BJ (cell line): ENCODE measurements at regions not wholly inside any gene's neighbourhood (a gene's known extent, or its start where the extent isn't known, plus 50 kb on each side); places are given as distances from the start of the nearest gene placed in this dataset.

Experiments
- CTCF ChIA-PET: fragments of 350-600 bp; formaldehyde crosslinking; extraction: SDS; loops from one replicate; lab custom pipeline; 2021; ENCODE audit warnings: antibody characterized with exemption, inconsistent platforms; lab: Yijun Ruan, JAX
- POLR2A ChIA-PET: fragments of 300-600 bp; sonication (Branson Sonifier 250); formaldehyde crosslinking; extraction: SDS; loops from one replicate; lab custom pipeline; 2021; ENCODE audit warnings: antibody characterized with exemption; lab: Charles Lee
- DNase-seq: peaks from one replicate; pipeline ENCODE4 v3.0.0-alpha.2; 2011; ENCODE audit warnings: low read depth
- H3K27me3 ChIP-seq: 2 replicates; pipeline ENCODE4 v1.6.0; 2011; ENCODE audit warnings: low read length; ENCODE audit not compliant: control insufficient read depth, insufficient read depth
- H3K36me3 ChIP-seq: 2 replicates; pipeline ENCODE4 v1.5.1; 2011; ENCODE audit warnings: low read length; ENCODE audit not compliant: control insufficient read depth, insufficient read depth
- H3K4me3 ChIP-seq: 2 replicates; pipeline ENCODE4 v1.5.1; 2011; ENCODE audit warnings: low read depth, mild to moderate bottlenecking, control low read depth, low read length
- CTCF ChIP-seq: IDR thresholded peaks from 2 replicates; pipeline ENCODE4 v1.5.1; 2011; ENCODE audit warnings: low read depth, mild to moderate bottlenecking, control low read depth, inconsistent platforms, low read length, moderate library complexity; ENCODE audit not compliant: insufficient read depth

GRCh38 chr11:90823446-90823845 is 600.6 kb upstream of the CHORDC1 start:
- no peaks in the 10 kb centered on the region for H3K36me3 ChIP-seq
- ChIA-PET POLR2A (no interaction called here), CTCF (interaction anchor here (0.7 kb wide), 1 partner anchor 458 kb away, joined by 3 read pairs; no protein-coding TSS in a partner anchor)
- TF ChIP-seq CTCF, result no peak
- no peaks in the 10 kb centered on the region for H3K27me3 ChIP-seq
- DNase-seq, result no peak
- H3K4me3 ChIP-seq, result no peak overlapping the region

GRCh38 chr11:90822996-90823395 is 600.1 kb upstream of the CHORDC1 start:
- no peaks in the 10 kb centered on the region for H3K36me3 ChIP-seq
- ChIA-PET CTCF (interaction anchor here (0.7 kb wide), 1 partner anchor 459 kb away, joined by 3 read pairs; no protein-coding TSS in a partner anchor), POLR2A (no interaction called here)
- H3K4me3 ChIP-seq, result no peak overlapping the region
- no peak for DNase-seq
- TF ChIP-seq CTCF, result no peak
- no peaks in the 10 kb centered on the region for H3K27me3 ChIP-seq

- H3K36me3 ChIP-seq, result no peaks in the 10 kb centered on the region
- no peak for TF ChIP-seq CTCF
- CTCF ChIA-PET, result no interaction called here
- no peak for DNase-seq
- POLR2A ChIA-PET, result no interaction called here
- no peaks in the 10 kb centered on the region for H3K27me3 ChIP-seq
- no peak overlapping the region for H3K4me3 ChIP-seq
These were observed 595.4 kb upstream of the CHORDC1 start for GRCh38 chr11:90818196-90818745.

GRCh38 chr11:90809581-90809980 is 586.7 kb upstream of the CHORDC1 start:
- DNase-seq, result no peak
- TF ChIP-seq CTCF, result no peak
- Histone ChIP-seq H3K4me3 (no peak overlapping the region), H3K27me3 (no peaks in the 10 kb centered on the region), H3K36me3 (no peaks in the 10 kb centered on the region)
- ChIA-PET CTCF (no interaction called here), POLR2A (no interaction called here)

GRCh38 chr11:90805172-90805571 is 582.3 kb upstream of the CHORDC1 start:
- CTCF ChIA-PET, result interaction anchor here (0.6 kb wide), 1 partner anchor 57 kb away, joined by 3 read pairs; no protein-coding TSS in a partner anchor
- DNase-seq, result no peak
- H3K36me3 ChIP-seq, result no peaks in the 10 kb centered on the region
- no peak overlapping the region for H3K4me3 ChIP-seq
- POLR2A ChIA-PET, result no interaction called here
- no peak for TF ChIP-seq CTCF
- H3K27me3 ChIP-seq, result no peaks in the 10 kb centered on the region
